Common myeloid progenitor, CD34-positive (primary cell): ENCODE measurements at regions not wholly inside any gene's neighbourhood (a gene's known extent, or its start where the extent isn't known, plus 50 kb on each side); places are given as distances from the start of the nearest gene placed in this dataset.

ENCODE experiments used
- CTCF ChIA-PET: fragments of 350-600 bp; sonication (Branson Sonifier 250); formaldehyde crosslinking; loops from one replicate; lab custom pipeline; 2021; ENCODE audit warnings: antibody characterized with exemption; lab: Charles Lee
- POLR2A ChIA-PET: fragments of 350-600 bp; sonication (Branson Sonifier 250); formaldehyde crosslinking; loops from one replicate; lab custom pipeline; 2021; ENCODE audit warnings: antibody characterized with exemption; lab: Charles Lee
- DNase-seq, 3 donors: peaks; one replicate each; pipeline versions ENCODE4 v3.0.0 to v3.0.0-alpha.2; 2013
- H3K27ac ChIP-seq, 2 experiments: 1 replicate in 1 of 2; 2 replicates in 1 of 2; pipeline ENCODE4 v1.7.0; 2013; ENCODE audit warnings: inconsistent platforms in 2 of 2, low read length in 2 of 2, mild to moderate bottlenecking in 2 of 2, low read depth in 1 of 2, moderate library complexity in 1 of 2; ENCODE audit not compliant: severe bottlenecking in 2 of 2, insufficient read depth in 1 of 2, poor library complexity in 1 of 2
- H3K27me3 ChIP-seq, 5 experiments: replicated peaks in 2 of 5; 1 replicate in 3 of 5; 2 replicates in 2 of 5; pipeline versions ENCODE4 v1.6.1 to v1.7.0; 2013; ENCODE audit warnings: low read length in 4 of 5, mild to moderate bottlenecking in 2 of 5, moderate library complexity in 2 of 5, inconsistent platforms in 1 of 5; ENCODE audit not compliant: insufficient read depth in 5 of 5, control insufficient read depth in 4 of 5
- H3K36me3 ChIP-seq, 4 experiments: 1 replicate in 2 of 4; 2 replicates in 2 of 4; pipeline versions ENCODE4 v1.6.1 to v1.7.0; 2013; ENCODE audit warnings: low read length in 3 of 4, control low read depth in 1 of 4, mild to moderate bottlenecking in 1 of 4; ENCODE audit not compliant: control insufficient read depth in 4 of 4, insufficient read depth in 4 of 4
- H3K4me1 ChIP-seq, 4 experiments: 1 replicate in 3 of 4; 2 replicates in 1 of 4; pipeline versions ENCODE4 v1.6.1 to v1.7.1; 2013; ENCODE audit warnings: low read length in 3 of 4, mild to moderate bottlenecking in 3 of 4, control low read depth in 1 of 4, inconsistent platforms in 1 of 4, moderate library complexity in 1 of 4; ENCODE audit not compliant: control insufficient read depth in 4 of 4, insufficient read depth in 4 of 4; ENCODE audit errors: control extremely low read depth in 1 of 4
- H3K4me3 ChIP-seq, 7 experiments: 1 replicate in 4 of 7; 2 replicates in 3 of 7; pipeline versions ENCODE4 v1.5.1 to v1.7.0; 2013; ENCODE audit warnings: mild to moderate bottlenecking in 7 of 7, low read length in 6 of 7, moderate library complexity in 6 of 7, inconsistent platforms in 2 of 7, low read depth in 2 of 7, control low read depth in 1 of 7; ENCODE audit not compliant: insufficient read depth in 4 of 7, control insufficient read depth in 1 of 7; ENCODE audit errors: extremely low read depth in 1 of 7
- H3K9me3 ChIP-seq, 5 experiments: 1 replicate in 4 of 5; 2 replicates in 1 of 5; pipeline versions ENCODE4 v1.6.1 to v1.7.1; 2013; ENCODE audit warnings: low read length in 4 of 5, mild to moderate bottlenecking in 2 of 5, inconsistent platforms in 1 of 5, low read depth in 1 of 5, moderate library complexity in 1 of 5; ENCODE audit not compliant: control insufficient read depth in 4 of 5, insufficient read depth in 2 of 5; ENCODE audit errors: control extremely low read depth in 1 of 5
- WGBS: methylation state at CpG from one replicate; pipeline ENCODE4 v1.1.5; 2013; ENCODE audit not compliant: insufficient coverage; 5-methylcytosine and 5-hydroxymethylcytosine counted together

DNA sequence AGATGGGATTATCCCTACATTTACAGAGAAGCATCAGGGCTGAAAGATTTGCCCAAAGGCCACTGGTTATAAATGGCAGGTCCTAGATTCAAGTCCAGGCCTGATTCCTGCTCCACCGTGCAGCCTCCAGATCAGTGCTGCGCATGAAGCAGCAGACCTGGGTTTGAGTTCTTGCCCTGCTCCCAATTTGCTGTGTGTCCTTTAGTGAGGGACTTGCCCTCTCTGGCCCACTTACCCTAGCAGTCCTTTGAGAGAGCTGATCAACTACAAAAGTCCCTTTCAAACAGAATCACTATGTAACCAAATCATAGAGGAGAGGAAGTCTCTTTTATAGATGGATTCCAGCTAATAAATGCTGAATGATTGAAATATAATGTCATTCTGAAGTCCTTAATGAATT lies 200.4 kb downstream of the RAB11FIP4 start:
- Histone ChIP-seq H3K4me1 (peaks cover 0 to 20% (median 13%) of the 10 kb centered on the region in 4 experiments), H3K9me3 (no peaks in the 10 kb centered on the region), H3K27ac (no peak overlapping the region), H3K36me3 (no peaks in the 10 kb centered on the region), H3K27me3 (no peaks in the 10 kb centered on the region), H3K4me3 (no peak overlapping the region)
- ChIA-PET CTCF (interaction anchor here (1.0 to 1.7 kb wide), 2 partner anchors 239 to 249 kb away, joined by 3 read pairs; no protein-coding TSS in a partner anchor), POLR2A (no interaction called here)
- DNase-seq: no peak
- WGBS: 100% methylated on average over 2 of the region's 2 CpGs

- DNase-seq: no peak
- Histone ChIP-seq H3K27me3 (no peaks in the 10 kb centered on the region), H3K4me3 (no peak overlapping the region), H3K4me1 (peaks cover 0 to 11% (median 5%) of the 10 kb centered on the region in 4 experiments), H3K36me3 (no peaks in the 10 kb centered on the region), H3K9me3 (no peaks in the 10 kb centered on the region), H3K27ac (no peak overlapping the region)
- ChIA-PET POLR2A (no interaction called here), CTCF (interaction anchor here (0.9 kb wide), 1 partner anchor 9 kb away, joined by 3 read pairs; no protein-coding TSS in a partner anchor)
- 97% methylated on average over 4 of the region's 4 CpGs for WGBS
Observed at GRCh38 chr17:31588512-31588911, 197.0 kb downstream of the RAB11FIP4 start.

- no peak overlapping the region for H3K4me3 ChIP-seq
- H3K4me1 ChIP-seq: peaks cover 0 to 11% (median 5%) of the 10 kb centered on the region in 4 experiments
- H3K36me3 ChIP-seq: no peaks in the 10 kb centered on the region
- ChIA-PET POLR2A (no interaction called here), CTCF (interaction anchor here (0.9 kb wide), 1 partner anchor 9 kb away, joined by 3 read pairs; no protein-coding TSS in a partner anchor)
- no peak for DNase-seq
- WGBS: 96% methylated on average over 5 of the region's 5 CpGs
- no peak overlapping the region for H3K27ac ChIP-seq
- H3K9me3 ChIP-seq: no peaks in the 10 kb centered on the region
- no peaks in the 10 kb centered on the region for H3K27me3 ChIP-seq
Observed at GRCh38 chr17:31588034-31588433, 196.6 kb downstream of the RAB11FIP4 start.
